ENCODE measurements at regions not wholly inside any gene's neighbourhood (a gene's known extent, or its start where the extent isn't known, plus 50 kb on each side); places are given as distances from the start of the nearest gene placed in this dataset.
A peak's percentile ranks its signal among the peaks of the same experiment; 100 is the strongest.

GRCh38 chr11:71370895-71371673, 77.1 kb downstream of the DHCR7 start:
- Mint-ChIP-seq H3K27me3 (peaks cover 17% of the 10 kb centered on the region), H3K9me3 (ENCODE audit: insufficient read depth) (peaks cover 3% of the 10 kb centered on the region), H3K27ac (no peak overlapping the region), H3K4me1 (peaks cover 53% of the 10 kb centered on the region), H3K4me3 (no peak overlapping the region)
- Histone ChIP-seq H3K4me2 (replicated peaks; ENCODE audit: low read depth, low read length, poor library complexity, severe bottlenecking) (no peak overlapping the region), H3K36me3 (replicated peaks in 1 of 2; ENCODE audit: control extremely low read depth in 1 of 2, control insufficient read depth in 1 of 2, extremely low read depth in 1 of 2, insufficient read depth in 2 of 2, low read length in 1 of 2) (no peaks in the 10 kb centered on the region), H2AFZ (ENCODE audit: insufficient read depth, low read depth, low read length, poor library complexity, severe bottlenecking) (no peak overlapping the region), H3K4me3 (ENCODE audit: control extremely low read depth in 1 of 5, extremely low read depth in 1 of 5, insufficient read depth in 1 of 5, low read depth in 2 of 5, low read length in 4 of 5) (no peak overlapping the region), H3K27ac (ENCODE audit: low read length in 2 of 2) (no peak overlapping the region), H3K27me3 (replicated peaks in 1 of 4; ENCODE audit: control extremely low read depth in 1 of 4, control insufficient read depth in 3 of 4, insufficient read depth in 4 of 4, low read length in 3 of 4) (peaks cover 0 to 16% (median 7%) of the 10 kb centered on the region in 4 experiments), H4K20me1 (ENCODE audit: control insufficient read depth, insufficient read depth, low read length, poor library complexity, severe bottlenecking) (no peaks in the 10 kb centered on the region), H3K9me3 (ENCODE audit: control extremely low read depth in 1 of 3, control insufficient read depth in 2 of 3, insufficient read depth in 1 of 3, low read length in 2 of 3) (peaks cover 0 to 10% (median 0%) of the 10 kb centered on the region in 3 donors), H3K4me1 (ENCODE audit: control insufficient read depth in 2 of 2, insufficient read depth in 2 of 2, low read length in 2 of 2) (peaks cover 59 to 62% of the 10 kb centered on the region in 2 donors), H3K79me2 (ENCODE audit: control insufficient read depth, insufficient read depth, low read length) (no peaks in the 10 kb centered on the region), H3K9ac (ENCODE audit: low read length) (no peak overlapping the region)
- intact Hi-C loops (cut with micrococcal nuclease) = loop anchor here (5.0 to 10.0 kb wide), 2 partner anchors 51 to 116 kb away; partner anchors contain the start of gene SHANK2
- ChIA-PET POLR2A (no interaction called here), CTCF (no interaction called here)
- DNase-seq (no peak), ATAC-seq (ENCODE audit: low read depth) (no peak)
- no peak for TF ChIP-seq EZH2 (IDR thresholded peaks at IDR 0.05; ENCODE audit: borderline replicate concordance, insufficient read depth, low read depth, low read length, poor library complexity, severe bottlenecking)
- TF ChIP-seq CTCF (IDR thresholded peaks at IDR 0.05) = no peak
- 87% methylated on average over 17 of the region's 21 CpGs for WGBS (ENCODE audit: insufficient coverage)

- H3K4me1 Mint-ChIP-seq = peaks cover 47% of the 10 kb centered on the region
- ChIA-PET CTCF (no interaction called here), POLR2A (no interaction called here)
- no peaks in the 10 kb centered on the region for H3K36me3 ChIP-seq (replicated peaks in 1 of 2; ENCODE audit: control extremely low read depth in 1 of 2, control insufficient read depth in 1 of 2, extremely low read depth in 1 of 2, insufficient read depth in 2 of 2, low read length in 1 of 2)
- intact Hi-C loops (cut with micrococcal nuclease) = loop anchor here (5.0 to 10.0 kb wide), 2 partner anchors 52 to 115 kb away; partner anchors contain the start of gene SHANK2
- H3K4me1 ChIP-seq (ENCODE audit: control insufficient read depth in 2 of 2, insufficient read depth in 2 of 2, low read length in 2 of 2) = peaks cover 54 to 58% of the 10 kb centered on the region in 2 donors
- 82% methylated on average over 6 of the region's 6 CpGs for WGBS (ENCODE audit: insufficient coverage)
- H3K27ac Mint-ChIP-seq = peak overlapping the region; percentile 37
- no peak overlapping the region for H2AFZ ChIP-seq (ENCODE audit: insufficient read depth, low read depth, low read length, poor library complexity, severe bottlenecking)
- no peak overlapping the region for H3K4me3 Mint-ChIP-seq
- H3K27me3 ChIP-seq (replicated peaks in 1 of 4; ENCODE audit: control extremely low read depth in 1 of 4, control insufficient read depth in 3 of 4, insufficient read depth in 4 of 4, low read length in 3 of 4) = peaks cover 0 to 16% (median 7%) of the 10 kb centered on the region in 4 experiments
- no peak overlapping the region for H3K4me3 ChIP-seq (ENCODE audit: control extremely low read depth in 1 of 5, extremely low read depth in 1 of 5, insufficient read depth in 1 of 5, low read depth in 2 of 5, low read length in 4 of 5)
- no peaks in the 10 kb centered on the region for H4K20me1 ChIP-seq (ENCODE audit: control insufficient read depth, insufficient read depth, low read length, poor library complexity, severe bottlenecking)
- peak overlapping the region; percentile 20 for H3K4me2 ChIP-seq (replicated peaks; ENCODE audit: low read depth, low read length, poor library complexity, severe bottlenecking)
- H3K9ac ChIP-seq (ENCODE audit: low read length) = no peak overlapping the region
- H3K79me2 ChIP-seq (ENCODE audit: control insufficient read depth, insufficient read depth, low read length) = no peaks in the 10 kb centered on the region
- ATAC-seq (ENCODE audit: low read depth) = no peak
- H3K27ac ChIP-seq (ENCODE audit: low read length in 2 of 2) = no peak overlapping the region
- TF ChIP-seq CTCF (IDR thresholded peaks at IDR 0.05) (no peak), EZH2 (IDR thresholded peaks at IDR 0.05; ENCODE audit: borderline replicate concordance, insufficient read depth, low read depth, low read length, poor library complexity, severe bottlenecking) (no peak)
- peaks cover 3% of the 10 kb centered on the region for H3K9me3 Mint-ChIP-seq (ENCODE audit: insufficient read depth)
- DNase-seq = no peak
- H3K27me3 Mint-ChIP-seq = peaks cover 16% of the 10 kb centered on the region
- H3K9me3 ChIP-seq (ENCODE audit: control extremely low read depth in 1 of 3, control insufficient read depth in 2 of 3, insufficient read depth in 1 of 3, low read length in 2 of 3) = peaks cover 0 to 10% (median 0%) of the 10 kb centered on the region in 3 donors
These were observed 78.0 kb downstream of the DHCR7 start for GRCh38 chr11:71370020-71370747.

Data from B cell (primary cell).